H1 (cell line): ENCODE measurements at regions not wholly inside any gene's neighbourhood (a gene's known extent, or its start where the extent isn't known, plus 50 kb on each side); places are given as distances from the start of the nearest gene placed in this dataset.

Source experiments
- ASH2L ChIP-seq: fragments of 200-600, 300-600 bp; sonication (generic); IDR thresholded peaks from one replicate; pipeline ENCODE4 v1.7.1; 2017; ENCODE audit warnings: low read length
- BACH1 ChIP-seq: IDR thresholded peaks from 2 replicates; pipeline ENCODE4 v1.6.1; 2012; ENCODE audit warnings: low read length, improper control_type of control experiment
- CTBP2 ChIP-seq: IDR thresholded peaks from 2 replicates; pipeline ENCODE4 v1.7.0; 2011; ENCODE audit warnings: borderline replicate concordance, mild to moderate bottlenecking, moderate library complexity, mixed read lengths, low read length; ENCODE audit not compliant: insufficient read depth, insufficient read length
- EGR1 ChIP-seq: IDR thresholded peaks from 2 replicates; pipeline ENCODE4 v1.6.1; 2011; ENCODE audit warnings: low read depth, low read length, borderline replicate concordance
- NANOG ChIP-seq: IDR thresholded peaks from 2 replicates; pipeline ENCODE4 v1.6.1; 2011; ENCODE audit warnings: low read length, low read depth, mild to moderate bottlenecking, inconsistent platforms; ENCODE audit not compliant: insufficient read depth, poor library complexity, severe bottlenecking
- TF ChIP-seq, protein P1 (sequence below): fragments of 300-600 bp; sonication (generic); IDR thresholded peaks from 2 replicates; pipeline ENCODE4 v1.7.1; 2012; ENCODE audit warnings: low read length, moderate library complexity, mild to moderate bottlenecking, inconsistent platforms; ENCODE audit not compliant: insufficient replicate concordance

- TF ChIP-seq, protein P1, sequence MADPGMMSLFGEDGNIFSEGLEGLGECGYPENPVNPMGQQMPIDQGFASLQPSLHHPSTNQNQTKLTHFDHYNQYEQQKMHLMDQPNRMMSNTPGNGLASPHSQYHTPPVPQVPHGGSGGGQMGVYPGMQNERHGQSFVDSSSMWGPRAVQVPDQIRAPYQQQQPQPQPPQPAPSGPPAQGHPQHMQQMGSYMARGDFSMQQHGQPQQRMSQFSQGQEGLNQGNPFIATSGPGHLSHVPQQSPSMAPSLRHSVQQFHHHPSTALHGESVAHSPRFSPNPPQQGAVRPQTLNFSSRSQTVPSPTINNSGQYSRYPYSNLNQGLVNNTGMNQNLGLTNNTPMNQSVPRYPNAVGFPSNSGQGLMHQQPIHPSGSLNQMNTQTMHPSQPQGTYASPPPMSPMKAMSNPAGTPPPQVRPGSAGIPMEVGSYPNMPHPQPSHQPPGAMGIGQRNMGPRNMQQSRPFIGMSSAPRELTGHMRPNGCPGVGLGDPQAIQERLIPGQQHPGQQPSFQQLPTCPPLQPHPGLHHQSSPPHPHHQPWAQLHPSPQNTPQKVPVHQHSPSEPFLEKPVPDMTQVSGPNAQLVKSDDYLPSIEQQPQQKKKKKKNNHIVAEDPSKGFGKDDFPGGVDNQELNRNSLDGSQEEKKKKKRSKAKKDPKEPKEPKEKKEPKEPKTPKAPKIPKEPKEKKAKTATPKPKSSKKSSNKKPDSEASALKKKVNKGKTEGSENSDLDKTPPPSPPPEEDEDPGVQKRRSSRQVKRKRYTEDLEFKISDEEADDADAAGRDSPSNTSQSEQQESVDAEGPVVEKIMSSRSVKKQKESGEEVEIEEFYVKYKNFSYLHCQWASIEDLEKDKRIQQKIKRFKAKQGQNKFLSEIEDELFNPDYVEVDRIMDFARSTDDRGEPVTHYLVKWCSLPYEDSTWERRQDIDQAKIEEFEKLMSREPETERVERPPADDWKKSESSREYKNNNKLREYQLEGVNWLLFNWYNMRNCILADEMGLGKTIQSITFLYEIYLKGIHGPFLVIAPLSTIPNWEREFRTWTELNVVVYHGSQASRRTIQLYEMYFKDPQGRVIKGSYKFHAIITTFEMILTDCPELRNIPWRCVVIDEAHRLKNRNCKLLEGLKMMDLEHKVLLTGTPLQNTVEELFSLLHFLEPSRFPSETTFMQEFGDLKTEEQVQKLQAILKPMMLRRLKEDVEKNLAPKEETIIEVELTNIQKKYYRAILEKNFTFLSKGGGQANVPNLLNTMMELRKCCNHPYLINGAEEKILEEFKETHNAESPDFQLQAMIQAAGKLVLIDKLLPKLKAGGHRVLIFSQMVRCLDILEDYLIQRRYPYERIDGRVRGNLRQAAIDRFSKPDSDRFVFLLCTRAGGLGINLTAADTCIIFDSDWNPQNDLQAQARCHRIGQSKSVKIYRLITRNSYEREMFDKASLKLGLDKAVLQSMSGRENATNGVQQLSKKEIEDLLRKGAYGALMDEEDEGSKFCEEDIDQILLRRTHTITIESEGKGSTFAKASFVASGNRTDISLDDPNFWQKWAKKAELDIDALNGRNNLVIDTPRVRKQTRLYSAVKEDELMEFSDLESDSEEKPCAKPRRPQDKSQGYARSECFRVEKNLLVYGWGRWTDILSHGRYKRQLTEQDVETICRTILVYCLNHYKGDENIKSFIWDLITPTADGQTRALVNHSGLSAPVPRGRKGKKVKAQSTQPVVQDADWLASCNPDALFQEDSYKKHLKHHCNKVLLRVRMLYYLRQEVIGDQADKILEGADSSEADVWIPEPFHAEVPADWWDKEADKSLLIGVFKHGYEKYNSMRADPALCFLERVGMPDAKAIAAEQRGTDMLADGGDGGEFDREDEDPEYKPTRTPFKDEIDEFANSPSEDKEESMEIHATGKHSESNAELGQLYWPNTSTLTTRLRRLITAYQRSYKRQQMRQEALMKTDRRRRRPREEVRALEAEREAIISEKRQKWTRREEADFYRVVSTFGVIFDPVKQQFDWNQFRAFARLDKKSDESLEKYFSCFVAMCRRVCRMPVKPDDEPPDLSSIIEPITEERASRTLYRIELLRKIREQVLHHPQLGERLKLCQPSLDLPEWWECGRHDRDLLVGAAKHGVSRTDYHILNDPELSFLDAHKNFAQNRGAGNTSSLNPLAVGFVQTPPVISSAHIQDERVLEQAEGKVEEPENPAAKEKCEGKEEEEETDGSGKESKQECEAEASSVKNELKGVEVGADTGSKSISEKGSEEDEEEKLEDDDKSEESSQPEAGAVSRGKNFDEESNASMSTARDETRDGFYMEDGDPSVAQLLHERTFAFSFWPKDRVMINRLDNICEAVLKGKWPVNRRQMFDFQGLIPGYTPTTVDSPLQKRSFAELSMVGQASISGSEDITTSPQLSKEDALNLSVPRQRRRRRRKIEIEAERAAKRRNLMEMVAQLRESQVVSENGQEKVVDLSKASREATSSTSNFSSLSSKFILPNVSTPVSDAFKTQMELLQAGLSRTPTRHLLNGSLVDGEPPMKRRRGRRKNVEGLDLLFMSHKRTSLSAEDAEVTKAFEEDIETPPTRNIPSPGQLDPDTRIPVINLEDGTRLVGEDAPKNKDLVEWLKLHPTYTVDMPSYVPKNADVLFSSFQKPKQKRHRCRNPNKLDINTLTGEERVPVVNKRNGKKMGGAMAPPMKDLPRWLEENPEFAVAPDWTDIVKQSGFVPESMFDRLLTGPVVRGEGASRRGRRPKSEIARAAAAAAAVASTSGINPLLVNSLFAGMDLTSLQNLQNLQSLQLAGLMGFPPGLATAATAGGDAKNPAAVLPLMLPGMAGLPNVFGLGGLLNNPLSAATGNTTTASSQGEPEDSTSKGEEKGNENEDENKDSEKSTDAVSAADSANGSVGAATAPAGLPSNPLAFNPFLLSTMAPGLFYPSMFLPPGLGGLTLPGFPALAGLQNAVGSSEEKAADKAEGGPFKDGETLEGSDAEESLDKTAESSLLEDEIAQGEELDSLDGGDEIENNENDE, result no peak
- no peak for TF ChIP-seq CTBP2
- TF ChIP-seq BACH1, result no peak
- no peak for TF ChIP-seq NANOG
- no peak for TF ChIP-seq ASH2L
- no peak for TF ChIP-seq EGR1
These were observed 189.3 kb downstream of the NFKBIZ start (continued) for GRCh38 chr3:102038477-102039142.
